Lower leg skin (tissue), 3 donors: ENCODE measurements at regions not wholly inside any gene's neighbourhood (a gene's known extent, or its start where the extent isn't known, plus 50 kb on each side); places are given as distances from the start of the nearest gene placed in this dataset.

Source experiments
- CTCF ChIP-seq, 3 donors: fragments of 450-650 bp; IDR thresholded peaks; one replicate each; pipeline ENCODE4 v1.5.1; 2016; ENCODE audit warnings: antibody characterized with exemption in 3 of 3, mild to moderate bottlenecking in 3 of 3, moderate library complexity in 2 of 3
- POLR2A ChIP-seq, 2 donors: fragments of 450-650 bp; IDR thresholded peaks; one replicate each; pipeline ENCODE4 v1.6.1; 2016 to 2017; ENCODE audit warnings: antibody characterized with exemption in 2 of 2, mild to moderate bottlenecking in 1 of 2, moderate library complexity in 1 of 2

GRCh38 chr7:128163473-128163872 is 77.6 kb upstream of the LEP start:
- no peak for TF ChIP-seq CTCF (IDR thresholded peaks at IDR 0.05)
- TF ChIP-seq POLR2A (IDR thresholded peaks at IDR 0.05), result no peak
